B cell (primary cell): ENCODE measurements at regions not wholly inside any gene's neighbourhood (a gene's known extent, or its start where the extent isn't known, plus 50 kb on each side); places are given as distances from the start of the nearest gene placed in this dataset.

ENCODE experiments used
- ATAC-seq: fragments of 200-7000 bp; cut with Tn5 transposase; one replicate; pipeline ENCODE4 v1.10.0; 2021; ENCODE audit warnings: low read depth, mild to moderate bottlenecking, moderate number of reproducible peaks, moderate library complexity
- CTCF ChIA-PET: fragments of 350-600 bp; sonication (Branson Sonifier 250); formaldehyde crosslinking; loops from one replicate; lab custom pipeline; 2021; ENCODE audit warnings: antibody characterized with exemption, inconsistent platforms; lab: Charles Lee
- POLR2A ChIA-PET: fragments of 350-600 bp; sonication (Branson Sonifier 250); formaldehyde crosslinking; loops from one replicate; lab custom pipeline; 2021; ENCODE audit warnings: antibody characterized with exemption; lab: Charles Lee
- DNase-seq: peaks from one replicate; pipeline ENCODE4 v3.0.0; 2013
- H2AFZ ChIP-seq: 2 replicates; pipeline ENCODE4 v1.6.1; 2012; ENCODE audit warnings: mild to moderate bottlenecking, low read depth, low read length; ENCODE audit not compliant: insufficient read depth, poor library complexity, severe bottlenecking
- H3K27ac ChIP-seq, 2 donors: 1 replicate in 1 of 2; 2 replicates in 1 of 2; pipeline ENCODE4 v1.5.1; 2012 to 2013; ENCODE audit warnings: low read length in 2 of 2, mild to moderate bottlenecking in 2 of 2, moderate library complexity in 1 of 2
- H3K27me3 ChIP-seq, 4 experiments: fragments of 200-600 bp in 1 of 4; sonication (generic) in 1 of 4; replicated peaks in 1 of 4; 1 replicate in 2 of 4; 2 replicates in 2 of 4; pipeline versions ENCODE4 v1.6.1 to v1.7.0; 2013 to 2016; ENCODE audit warnings: low read length in 3 of 4, mild to moderate bottlenecking in 2 of 4, mixed read lengths in 1 of 4, moderate library complexity in 1 of 4; ENCODE audit not compliant: insufficient read depth in 4 of 4, control insufficient read depth in 3 of 4; ENCODE audit errors: control extremely low read depth in 1 of 4
- H3K36me3 ChIP-seq, 2 experiments: replicated peaks in 1 of 2; 1 replicate in 1 of 2; 2 replicates in 1 of 2; pipeline versions ENCODE4 v1.6.1 to v1.7.1; 2013; ENCODE audit warnings: low read length in 1 of 2; ENCODE audit not compliant: insufficient read depth in 2 of 2, control insufficient read depth in 1 of 2; ENCODE audit errors: control extremely low read depth in 1 of 2, extremely low read depth in 1 of 2
- H3K4me1 ChIP-seq, 2 donors: fragments of 200-600 bp in 1 of 2; sonication (generic) in 1 of 2; 1 replicate in 1 of 2; 2 replicates in 1 of 2; pipeline versions ENCODE4 v1.5.1 to v1.6.1; 2013 to 2017; ENCODE audit warnings: low read length in 2 of 2; ENCODE audit not compliant: control insufficient read depth in 2 of 2, insufficient read depth in 2 of 2
- H3K4me2 ChIP-seq: replicated peaks from 2 replicates; pipeline ENCODE3; 2012; ENCODE audit warnings: mild to moderate bottlenecking, low read depth, low read length; ENCODE audit not compliant: poor library complexity, severe bottlenecking
- H3K4me3 ChIP-seq, 5 experiments: fragments of 200-600 bp in 1 of 5; sonication (generic) in 1 of 5; 1 replicate in 3 of 5; 2 replicates in 2 of 5; pipeline versions ENCODE4 v1.5.1 to v1.7.0; 2011 to 2016; ENCODE audit warnings: low read length in 4 of 5, mild to moderate bottlenecking in 4 of 5, low read depth in 2 of 5, control low read depth in 1 of 5, moderate library complexity in 1 of 5; ENCODE audit not compliant: insufficient read depth in 1 of 5; ENCODE audit errors: control extremely low read depth in 1 of 5, extremely low read depth in 1 of 5
- H3K79me2 ChIP-seq: fragments of 200-600 bp; sonication (generic); one replicate; pipeline ENCODE4 v1.6.0; 2016; ENCODE audit warnings: low read length; ENCODE audit not compliant: control insufficient read depth, insufficient read depth
- H3K9ac ChIP-seq: fragments of 200-600 bp; sonication (generic); 2 replicates; pipeline ENCODE4 v1.6.1; 2017; ENCODE audit warnings: mild to moderate bottlenecking, low read length, moderate library complexity
- H3K9me3 ChIP-seq, 3 donors: one replicate each; pipeline versions ENCODE4 v1.6.1 to v1.7.1; 2013; ENCODE audit warnings: low read length in 2 of 3; ENCODE audit not compliant: control insufficient read depth in 2 of 3, insufficient read depth in 1 of 3; ENCODE audit errors: control extremely low read depth in 1 of 3
- H4K20me1 ChIP-seq: 2 replicates; pipeline ENCODE4 v1.6.0; 2012; ENCODE audit warnings: mild to moderate bottlenecking, low read length; ENCODE audit not compliant: insufficient read depth, control insufficient read depth, poor library complexity, severe bottlenecking
- H3K27ac Mint-ChIP-seq: one replicate; pipeline ENCODE4 v1.8.0; 2021; ENCODE audit warnings: mixed read lengths
- H3K27me3 Mint-ChIP-seq: one replicate; pipeline ENCODE4 v1.8.0; 2021; ENCODE audit warnings: mixed read lengths
- H3K4me1 Mint-ChIP-seq: one replicate; pipeline ENCODE4 v1.8.0; 2021; ENCODE audit warnings: mixed read lengths
- H3K4me3 Mint-ChIP-seq: one replicate; pipeline ENCODE4 v1.8.0; 2021; ENCODE audit warnings: mixed read lengths
- H3K9me3 Mint-ChIP-seq: one replicate; pipeline ENCODE4 v1.8.0; 2022; ENCODE audit warnings: mixed read lengths; ENCODE audit not compliant: insufficient read depth
- CTCF ChIP-seq: fragments of 200-600 bp; IDR thresholded peaks from one replicate; pipeline ENCODE4 v1.8.0; 2022; ENCODE audit warnings: antibody characterized with exemption, mild to moderate bottlenecking
- EZH2 ChIP-seq: IDR thresholded peaks from 2 replicates; pipeline ENCODE4 v1.6.1; 2012; ENCODE audit warnings: borderline replicate concordance, low read depth, mild to moderate bottlenecking, moderate library complexity, low read length; ENCODE audit not compliant: insufficient read depth, poor library complexity, severe bottlenecking
- WGBS: methylation state at CpG from one replicate; pipeline ENCODE4 v1.1.5; 2013; ENCODE audit warnings: missing lambda C conversion rate; ENCODE audit not compliant: insufficient coverage; 5-methylcytosine and 5-hydroxymethylcytosine counted together
- intact Hi-C: fragments of 100-400 bp; cut with micrococcal nuclease; formaldehyde crosslinking; loops from one replicate; pipeline ENCODE4 v1.10.0; 2022

- H3K9me3 ChIP-seq: peaks cover 0 to 3% (median 0%) of the 10 kb centered on the region in 3 donors
- H3K27me3 Mint-ChIP-seq: peaks cover 5% of the 10 kb centered on the region
- peaks cover 0 to 3% (median 0%) of the 10 kb centered on the region in 4 experiments for H3K27me3 ChIP-seq
- CTCF ChIA-PET: no interaction called here
- no peaks in the 10 kb centered on the region for H3K79me2 ChIP-seq
- no peaks in the 10 kb centered on the region for H3K9me3 Mint-ChIP-seq
- no peak for ATAC-seq
- no peak overlapping the region for H3K4me2 ChIP-seq
- no peaks in the 10 kb centered on the region for H3K4me1 Mint-ChIP-seq
- TF ChIP-seq EZH2 (no peak), CTCF (no peak)
- DNase-seq: no peak
- no peak overlapping the region for H3K27ac Mint-ChIP-seq
- WGBS: 100% methylated on average over 4 of the region's 4 CpGs
- no peaks in the 10 kb centered on the region for H3K4me1 ChIP-seq
- H4K20me1 ChIP-seq: no peaks in the 10 kb centered on the region
- intact Hi-C loops: no loop called here
- POLR2A ChIA-PET: no interaction called here
- H2AFZ ChIP-seq: no peak overlapping the region
- H3K27ac ChIP-seq: no peak overlapping the region
- no peaks in the 10 kb centered on the region for H3K36me3 ChIP-seq
- H3K4me3 ChIP-seq: no peak overlapping the region
- H3K4me3 Mint-ChIP-seq: no peak overlapping the region
- no peak overlapping the region for H3K9ac ChIP-seq
These were observed 209.4 kb downstream of the DTWD2 start for GRCh38 chr5:118778941-118779340.

- no peak overlapping the region for H3K27ac Mint-ChIP-seq
- DNase-seq (no peak), ATAC-seq (no peak)
- ChIA-PET CTCF (no interaction called here), POLR2A (no interaction called here)
- Histone ChIP-seq H3K79me2 (no peaks in the 10 kb centered on the region), H3K27me3 (peaks cover 0 to 3% (median 0%) of the 10 kb centered on the region in 4 experiments), H3K4me2 (no peak overlapping the region), H2AFZ (no peak overlapping the region), H3K4me1 (no peaks in the 10 kb centered on the region), H3K9me3 (peaks cover 0 to under 1% (median 0%) of the 10 kb centered on the region in 3 donors), H3K27ac (no peak overlapping the region), H3K4me3 (no peak overlapping the region), H4K20me1 (no peaks in the 10 kb centered on the region), H3K36me3 (no peaks in the 10 kb centered on the region), H3K9ac (no peak overlapping the region)
- intact Hi-C loops: no loop called here
- no peak overlapping the region for H3K4me3 Mint-ChIP-seq
- TF ChIP-seq EZH2: no peak
- no peak for TF ChIP-seq CTCF
- 67% methylated on average over 1 of the region's 3 CpGs for WGBS
- no peaks in the 10 kb centered on the region for H3K4me1 Mint-ChIP-seq
- no peaks in the 10 kb centered on the region for H3K27me3 Mint-ChIP-seq
- H3K9me3 Mint-ChIP-seq: no peaks in the 10 kb centered on the region
These were observed 211.1 kb downstream of the DTWD2 start for GRCh38 chr5:118777189-118777736.
